Suprapubic skin (tissue), 4 donors: ENCODE measurements at regions not wholly inside any gene's neighbourhood (a gene's known extent, or its start where the extent isn't known, plus 50 kb on each side); places are given as distances from the start of the nearest gene placed in this dataset.

Experiments
- POLR2A ChIP-seq, 2 donors: fragments of 450-650 bp; IDR thresholded peaks; one replicate each; pipeline ENCODE4 v1.6.1; 2017; ENCODE audit warnings: antibody characterized with exemption in 2 of 2, mild to moderate bottlenecking in 2 of 2, moderate library complexity in 2 of 2
- POLR2AphosphoS5 ChIP-seq, 3 donors: sonication (generic); formaldehyde crosslinking; IDR thresholded peaks; one replicate each; pipeline ENCODE4 v1.6.1; 2017; ENCODE audit warnings: antibody characterized with exemption in 3 of 3
- TF ChIP-seq, protein P1 (sequence below), 2 donors: fragments of 200-600 bp in 1 of 2; fragments of 450-650 bp in 1 of 2; sonication (generic) in 1 of 2; IDR thresholded peaks; one replicate each; pipeline ENCODE4 v1.5.1; 2016 to 2019; ENCODE audit warnings: antibody characterized with exemption in 2 of 2, mild to moderate bottlenecking in 1 of 2, moderate library complexity in 1 of 2

- TF ChIP-seq, protein P1, sequence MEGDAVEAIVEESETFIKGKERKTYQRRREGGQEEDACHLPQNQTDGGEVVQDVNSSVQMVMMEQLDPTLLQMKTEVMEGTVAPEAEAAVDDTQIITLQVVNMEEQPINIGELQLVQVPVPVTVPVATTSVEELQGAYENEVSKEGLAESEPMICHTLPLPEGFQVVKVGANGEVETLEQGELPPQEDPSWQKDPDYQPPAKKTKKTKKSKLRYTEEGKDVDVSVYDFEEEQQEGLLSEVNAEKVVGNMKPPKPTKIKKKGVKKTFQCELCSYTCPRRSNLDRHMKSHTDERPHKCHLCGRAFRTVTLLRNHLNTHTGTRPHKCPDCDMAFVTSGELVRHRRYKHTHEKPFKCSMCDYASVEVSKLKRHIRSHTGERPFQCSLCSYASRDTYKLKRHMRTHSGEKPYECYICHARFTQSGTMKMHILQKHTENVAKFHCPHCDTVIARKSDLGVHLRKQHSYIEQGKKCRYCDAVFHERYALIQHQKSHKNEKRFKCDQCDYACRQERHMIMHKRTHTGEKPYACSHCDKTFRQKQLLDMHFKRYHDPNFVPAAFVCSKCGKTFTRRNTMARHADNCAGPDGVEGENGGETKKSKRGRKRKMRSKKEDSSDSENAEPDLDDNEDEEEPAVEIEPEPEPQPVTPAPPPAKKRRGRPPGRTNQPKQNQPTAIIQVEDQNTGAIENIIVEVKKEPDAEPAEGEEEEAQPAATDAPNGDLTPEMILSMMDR (IDR thresholded peaks at IDR 0.05): no peak
- TF ChIP-seq POLR2A (IDR thresholded peaks at IDR 0.05) (no peak), POLR2AphosphoS5 (IDR thresholded peaks at IDR 0.05) (no peak)
Measured at GRCh38 chr14:40252817-40253447, 820.7 kb upstream of the FBXO33 start.
